K562 (cell line): ENCODE measurements at regions not wholly inside any gene's neighbourhood (a gene's known extent, or its start where the extent isn't known, plus 50 kb on each side); places are given as distances from the start of the nearest gene placed in this dataset.

ENCODE experiments used
- DPF2 ChIP-seq: fragments of 450-650 bp; IDR thresholded peaks from 2 replicates; pipeline ENCODE4 v1.6.1; 2016
- EZH2 ChIP-seq: IDR thresholded peaks from 2 replicates; pipeline ENCODE4 v1.6.1; 2012; ENCODE audit warnings: low read depth, mild to moderate bottlenecking, inconsistent platforms, low read length, borderline replicate concordance
- FOS ChIP-seq: IDR thresholded peaks from 3 replicates; pipeline ENCODE4 v1.6.1; 2011; ENCODE audit not compliant: insufficient read length; ENCODE audit errors: extremely low read depth
- FOXA3 ChIP-seq, 2 experiments: fragments of 450-650 bp in 1 of 2; sonication (generic) in 1 of 2; formaldehyde crosslinking; IDR thresholded peaks in 1 of 2; conservative IDR thresholded peaks in 1 of 2; 2 replicates each; pipeline versions ENCODE4 v1.4.0 to v1.8.0; 2020 to 2022; ENCODE audit warnings: mild to moderate bottlenecking in 2 of 2, missing genetic modification reagents in 1 of 2
- IRF2 ChIP-seq: sonication (generic); formaldehyde crosslinking; IDR thresholded peaks from 2 replicates; pipeline ENCODE4 v1.8.1; 2022; ENCODE audit warnings: mild to moderate bottlenecking, missing genetic modification reagents
- KLF13 ChIP-seq: fragments of 450-650 bp; IDR thresholded peaks from 2 replicates; pipeline ENCODE4 v1.6.1; 2016; ENCODE audit warnings: missing genetic modification characterization, low read depth, mild to moderate bottlenecking, missing compliant biosample characterization, moderate library complexity, borderline replicate concordance
- MEIS2 ChIP-seq: fragments of 450-650 bp; IDR thresholded peaks from 2 replicates; pipeline ENCODE4 v1.6.1; 2014; ENCODE audit warnings: mild to moderate bottlenecking; ENCODE audit not compliant: partially characterized antibody
- POLR2AphosphoS5 ChIP-seq: IDR thresholded peaks from 2 replicates; pipeline ENCODE4 v1.6.1; 2011; ENCODE audit warnings: mild to moderate bottlenecking, low read depth, low read length, moderate library complexity; ENCODE audit not compliant: control insufficient read depth, insufficient read depth
- SRSF9 ChIP-seq: fragments of 200-400 bp; formaldehyde crosslinking; IDR thresholded peaks from 2 replicates; pipeline ENCODE4 v1.6.1; 2017; ENCODE audit warnings: low read depth, low read length, borderline replicate concordance
- TF ChIP-seq, protein P1 (sequence below): sonication (generic); formaldehyde crosslinking; IDR thresholded peaks from 2 replicates; pipeline ENCODE4 v1.8.0; 2022; ENCODE audit warnings: missing genetic modification reagents, mild to moderate bottlenecking, borderline replicate concordance
- TF ChIP-seq, protein P2 (sequence below), 3 experiments: IDR thresholded peaks in 2 of 3; conservative IDR thresholded peaks in 1 of 3; 2 replicates each; pipeline ENCODE4 v1.5.1; 2011 to 2012; ENCODE audit warnings: low read length in 3 of 3, mild to moderate bottlenecking in 3 of 3, control low read depth in 2 of 3, improper control_type of control experiment in 1 of 3, inconsistent platforms in 1 of 3, low read depth in 1 of 3, mixed read lengths in 1 of 3, moderate library complexity in 1 of 3; ENCODE audit not compliant: insufficient read depth in 2 of 3

- TF ChIP-seq FOS: no peak
- no peak for TF ChIP-seq DPF2
- TF ChIP-seq SRSF9: no peak
- TF ChIP-seq KLF13 (tag): no peak
- TF ChIP-seq, protein P1, sequence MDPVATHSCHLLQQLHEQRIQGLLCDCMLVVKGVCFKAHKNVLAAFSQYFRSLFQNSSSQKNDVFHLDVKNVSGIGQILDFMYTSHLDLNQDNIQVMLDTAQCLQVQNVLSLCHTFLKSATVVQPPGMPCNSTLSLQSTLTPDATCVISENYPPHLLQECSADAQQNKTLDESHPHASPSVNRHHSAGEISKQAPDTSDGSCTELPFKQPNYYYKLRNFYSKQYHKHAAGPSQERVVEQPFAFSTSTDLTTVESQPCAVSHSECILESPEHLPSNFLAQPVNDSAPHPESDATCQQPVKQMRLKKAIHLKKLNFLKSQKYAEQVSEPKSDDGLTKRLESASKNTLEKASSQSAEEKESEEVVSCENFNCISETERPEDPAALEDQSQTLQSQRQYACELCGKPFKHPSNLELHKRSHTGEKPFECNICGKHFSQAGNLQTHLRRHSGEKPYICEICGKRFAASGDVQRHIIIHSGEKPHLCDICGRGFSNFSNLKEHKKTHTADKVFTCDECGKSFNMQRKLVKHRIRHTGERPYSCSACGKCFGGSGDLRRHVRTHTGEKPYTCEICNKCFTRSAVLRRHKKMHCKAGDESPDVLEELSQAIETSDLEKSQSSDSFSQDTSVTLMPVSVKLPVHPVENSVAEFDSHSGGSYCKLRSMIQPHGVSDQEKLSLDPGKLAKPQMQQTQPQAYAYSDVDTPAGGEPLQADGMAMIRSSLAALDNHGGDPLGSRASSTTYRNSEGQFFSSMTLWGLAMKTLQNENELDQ (CRISPR knock-in tag): no peak
- no peak for TF ChIP-seq EZH2
- TF ChIP-seq MEIS2: no peak
- TF ChIP-seq POLR2AphosphoS5: no peak
- TF ChIP-seq, protein P2, sequence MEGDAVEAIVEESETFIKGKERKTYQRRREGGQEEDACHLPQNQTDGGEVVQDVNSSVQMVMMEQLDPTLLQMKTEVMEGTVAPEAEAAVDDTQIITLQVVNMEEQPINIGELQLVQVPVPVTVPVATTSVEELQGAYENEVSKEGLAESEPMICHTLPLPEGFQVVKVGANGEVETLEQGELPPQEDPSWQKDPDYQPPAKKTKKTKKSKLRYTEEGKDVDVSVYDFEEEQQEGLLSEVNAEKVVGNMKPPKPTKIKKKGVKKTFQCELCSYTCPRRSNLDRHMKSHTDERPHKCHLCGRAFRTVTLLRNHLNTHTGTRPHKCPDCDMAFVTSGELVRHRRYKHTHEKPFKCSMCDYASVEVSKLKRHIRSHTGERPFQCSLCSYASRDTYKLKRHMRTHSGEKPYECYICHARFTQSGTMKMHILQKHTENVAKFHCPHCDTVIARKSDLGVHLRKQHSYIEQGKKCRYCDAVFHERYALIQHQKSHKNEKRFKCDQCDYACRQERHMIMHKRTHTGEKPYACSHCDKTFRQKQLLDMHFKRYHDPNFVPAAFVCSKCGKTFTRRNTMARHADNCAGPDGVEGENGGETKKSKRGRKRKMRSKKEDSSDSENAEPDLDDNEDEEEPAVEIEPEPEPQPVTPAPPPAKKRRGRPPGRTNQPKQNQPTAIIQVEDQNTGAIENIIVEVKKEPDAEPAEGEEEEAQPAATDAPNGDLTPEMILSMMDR (IDR thresholded peaks at IDR 0.05 in 2 of 3, conservative IDR thresholded peaks at IDR 0.05 in 1 of 3; ENCODE audit: insufficient read depth in 2 of 3, low read depth in 1 of 3, low read length in 3 of 3): no peak
- no peak for TF ChIP-seq FOXA3 (CRISPR knock-in tag; conservative IDR thresholded peaks at IDR 0.05 in 1 of 2, IDR thresholded peaks at IDR 0.05 in 1 of 2)
- TF ChIP-seq IRF2 (CRISPR knock-in tag): no peak
Measured at GRCh38 chr1:189036628-189037027, 1441.0 kb downstream of the BRINP3 start.
